Fibroblast of mammary gland (primary cell): ENCODE measurements at regions not wholly inside any gene's neighbourhood (a gene's known extent, or its start where the extent isn't known, plus 50 kb on each side); places are given as distances from the start of the nearest gene placed in this dataset.

Experiments used
- DNase-seq: peaks from one replicate; pipeline ENCODE4 v3.0.0-alpha.2; 2010; ENCODE audit warnings: low read depth
- H3K4me3 ChIP-seq: 2 replicates; pipeline ENCODE4 v1.5.1; 2011; ENCODE audit warnings: low read depth, mild to moderate bottlenecking, low read length, moderate library complexity; ENCODE audit not compliant: control insufficient read depth
- CTCF ChIP-seq: conservative IDR thresholded peaks from 2 replicates; pipeline ENCODE4 v1.5.1; 2011; ENCODE audit warnings: low read depth, low read length, inconsistent platforms; ENCODE audit not compliant: control insufficient read depth, insufficient read depth

DNA sequence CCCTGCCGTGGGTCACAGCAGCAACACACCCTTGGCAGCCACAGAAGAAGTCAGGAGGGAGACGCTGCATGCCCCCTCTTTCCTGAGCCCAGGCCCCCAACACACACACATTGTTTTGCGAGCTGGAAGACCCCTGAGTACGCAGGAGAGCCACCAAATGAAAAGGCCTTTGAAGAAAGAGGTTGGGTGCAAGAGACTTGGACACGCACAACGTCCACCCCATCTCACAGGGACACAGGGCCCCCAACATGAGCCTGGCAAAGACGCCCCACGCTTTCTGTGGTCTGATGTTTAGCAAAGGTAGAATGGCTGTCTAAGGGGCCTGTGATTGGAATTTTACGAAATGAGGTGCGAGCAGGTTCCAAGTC is 185.0 kb downstream of the TTLL2 start:
- DNase-seq: no peak
- no peak for TF ChIP-seq CTCF
- no peak overlapping the region for H3K4me3 ChIP-seq

DNA sequence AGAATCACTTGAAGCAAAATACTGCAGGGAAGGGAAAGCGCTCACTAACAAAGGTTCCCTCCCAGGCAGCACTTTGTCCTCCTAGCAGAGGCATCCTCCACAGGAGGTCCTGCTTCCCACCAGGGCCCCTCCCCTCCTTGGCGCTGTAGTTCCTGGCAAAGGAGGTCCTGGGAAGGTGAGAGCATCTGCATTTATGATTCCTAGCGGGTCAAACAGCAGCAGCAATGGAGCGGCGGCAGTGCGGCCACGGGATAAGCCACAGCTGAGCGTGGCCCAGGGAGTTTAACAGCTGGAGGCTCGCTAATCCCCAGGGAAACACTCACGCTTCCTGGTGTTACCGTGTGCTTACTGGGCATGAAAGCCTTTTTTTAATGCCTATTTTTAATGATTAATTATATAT is 185.8 kb downstream of the TTLL2 start:
- no peak for TF ChIP-seq CTCF
- no peak for DNase-seq
- no peak overlapping the region for H3K4me3 ChIP-seq

DNA sequence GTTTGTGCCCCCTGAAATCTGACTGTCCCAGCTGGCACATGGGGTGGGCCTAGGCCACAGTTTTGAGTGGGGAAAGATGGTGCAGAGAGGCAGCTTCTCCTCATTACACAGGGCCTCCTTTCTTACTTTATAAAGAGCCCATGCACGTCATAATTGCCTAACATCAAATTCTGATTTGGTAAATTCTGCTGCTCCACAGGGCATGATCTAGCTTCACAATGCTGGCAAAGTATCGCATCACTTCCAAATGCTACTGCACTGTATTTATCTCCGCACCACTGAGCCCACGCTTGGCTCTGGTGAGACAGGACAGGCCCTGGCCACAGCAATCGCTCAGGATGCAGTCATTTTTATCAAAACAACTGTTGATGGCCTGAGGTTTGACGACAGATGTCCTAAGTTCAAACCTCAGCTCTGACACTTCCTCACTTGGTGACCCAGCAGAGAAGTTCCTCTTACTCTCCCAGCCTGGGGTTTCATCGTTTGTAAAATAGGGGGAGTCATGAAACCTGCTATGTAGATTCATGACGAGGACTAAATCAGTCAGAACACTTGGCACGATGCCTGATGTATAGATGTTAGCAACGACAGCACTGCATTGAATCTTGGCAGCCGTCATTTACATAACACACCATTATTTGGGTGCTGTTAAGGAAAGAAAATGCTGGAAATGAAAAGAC is 187.9 kb downstream of the TTLL2 start:
- no peak for TF ChIP-seq CTCF
- H3K4me3 ChIP-seq: no peak overlapping the region
- no peak for DNase-seq

- no peak for TF ChIP-seq CTCF
Measured at GRCh38 chr6:167513778-167514177, 188.9 kb downstream of the TTLL2 start.

GRCh38 chr6:167514524-167514923 is 189.6 kb downstream of the TTLL2 start:
- no peak overlapping the region for H3K4me3 ChIP-seq
- no peak for TF ChIP-seq CTCF
- no peak for DNase-seq

More at GRCh38 chr6:167513778-167514177, 188.9 kb downstream of the TTLL2 start:
- DNase-seq: no peak
- H3K4me3 ChIP-seq: no peak overlapping the region

DNA sequence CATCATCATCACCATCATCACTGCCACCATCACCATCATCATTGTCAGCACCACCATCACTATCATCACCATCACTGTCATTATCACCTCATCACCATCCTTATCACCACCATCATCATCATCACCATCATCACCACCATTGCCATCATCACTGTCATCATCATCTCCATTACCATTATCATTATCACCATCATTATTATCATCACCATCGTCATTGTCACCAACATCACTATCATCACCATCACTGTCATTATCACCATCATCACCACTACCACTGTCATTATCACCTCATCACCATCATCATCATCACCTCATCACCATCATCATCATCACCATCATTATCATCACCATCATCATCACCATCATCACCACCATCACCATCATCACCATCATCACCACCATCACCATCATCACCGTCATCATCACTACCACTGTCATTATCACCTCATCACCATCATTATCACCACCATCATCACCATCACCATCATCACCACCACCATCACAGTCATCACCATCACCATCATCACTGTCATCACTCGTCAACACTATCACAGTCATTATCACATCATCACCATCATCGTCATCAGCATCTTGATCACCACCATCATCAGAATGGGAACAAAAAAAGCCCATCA is 191.1 kb downstream of the TTLL2 start:
- no peak overlapping the region for H3K4me3 ChIP-seq
- TF ChIP-seq CTCF: no peak
- no peak for DNase-seq
